Nucleus accumbens (tissue), 56 donors: ENCODE measurements at regions not wholly inside any gene's neighbourhood (a gene's known extent, or its start where the extent isn't known, plus 50 kb on each side); places are given as distances from the start of the nearest gene placed in this dataset.
"Not testable (repeated sequence)": the region's sequence is repeated elsewhere in the genome, so short reads cannot be mapped to it uniquely, and the experiment has no call there.

Experiments used
- DNase-seq, 56 donors: peaks; one replicate each; lab custom pipeline; 2025; lab: John Stamatoyannopoulos, UW

DNA sequence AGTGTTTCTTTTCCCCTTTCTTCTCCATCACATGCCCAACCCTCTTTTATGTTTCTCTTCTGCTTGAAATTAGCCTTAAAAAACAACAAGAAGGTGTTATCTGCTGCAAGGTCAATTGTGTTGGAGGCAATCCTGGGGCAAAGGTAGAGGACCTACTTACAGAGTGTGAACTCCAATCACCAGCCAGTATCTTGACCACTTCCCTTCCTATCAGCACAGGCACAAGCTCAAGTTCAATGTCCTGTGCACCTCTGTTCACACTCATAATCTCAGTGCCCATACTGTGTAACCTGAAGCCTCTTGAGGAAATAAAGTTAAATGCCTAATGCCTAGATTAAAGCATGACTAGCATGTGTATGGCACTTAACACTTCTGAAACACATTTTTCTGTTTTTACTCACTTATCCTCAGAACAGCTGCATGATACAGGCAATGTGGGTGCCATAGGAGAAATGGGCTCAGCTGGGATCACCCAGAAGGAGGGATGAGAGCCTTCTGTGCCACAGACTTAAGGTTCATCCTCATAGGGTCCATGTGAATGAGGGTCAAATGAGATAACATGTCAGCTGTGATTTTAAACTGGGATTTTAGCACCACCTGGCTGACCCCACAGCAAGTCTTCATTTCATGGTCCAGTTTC, 701.5 kb downstream of the BCL11A start:
- no peak for DNase-seq

DNA sequence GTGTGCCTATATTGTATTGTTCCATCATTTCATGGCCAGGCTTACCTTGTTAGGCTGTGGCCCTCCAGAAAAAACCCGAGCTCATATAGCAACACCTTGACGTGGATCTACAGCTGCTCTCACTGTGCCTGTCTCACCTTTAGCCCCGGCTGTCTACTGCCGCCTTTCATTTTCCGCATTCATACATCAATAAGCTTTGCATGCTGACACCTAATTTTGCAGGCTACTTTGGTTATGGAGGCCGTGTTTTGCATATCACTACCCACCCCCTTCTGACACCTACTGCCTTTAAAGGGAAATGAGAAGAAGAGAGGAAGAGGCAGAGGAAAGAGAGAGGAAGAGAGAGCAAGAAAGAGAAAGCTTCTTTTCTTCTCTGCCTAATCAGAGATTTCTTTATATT, 702.9 kb downstream of the BCL11A start:
- no peak for DNase-seq

- no peak for DNase-seq
Measured at GRCh38 chr2:59833941-59834340, 719.5 kb downstream of the BCL11A start.

GRCh38 chr2:59830601-59831000, 722.9 kb downstream of the BCL11A start:
- DNase-seq, result no peak

GRCh38 chr2:59827677-59828076, 725.8 kb downstream of the BCL11A start:
- DNase-seq, result no peak

- no peak for DNase-seq
Measured at GRCh38 chr2:59826177-59826576, 727.3 kb downstream of the BCL11A start.

DNA sequence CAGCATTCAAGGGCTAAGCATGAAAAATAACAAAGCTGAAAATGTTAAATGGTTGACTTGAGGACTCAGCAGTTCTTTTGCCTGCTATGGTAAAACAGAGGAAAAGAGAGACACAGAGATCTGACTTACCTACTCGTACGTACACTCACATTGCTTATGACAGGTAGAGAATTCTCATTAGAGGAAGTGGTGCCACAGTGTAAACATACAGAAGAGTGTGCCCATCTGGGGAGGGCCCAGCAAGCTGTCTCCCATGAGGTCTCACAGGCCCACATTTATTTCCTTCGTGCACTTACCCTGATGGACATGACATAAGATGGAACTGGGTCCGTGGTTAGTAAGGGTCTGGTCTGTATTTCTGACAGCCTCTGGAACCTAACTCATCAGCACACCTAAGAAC, 729.1 kb downstream of the BCL11A start:
- no peak for DNase-seq

GRCh38 chr2:59816075-59816474, 737.4 kb downstream of the BCL11A start:
- DNase-seq, result no peak

- not testable (repeated sequence) for DNase-seq
Measured at GRCh38 chr2:59810283-59810682, 743.2 kb downstream of the BCL11A start.

DNA sequence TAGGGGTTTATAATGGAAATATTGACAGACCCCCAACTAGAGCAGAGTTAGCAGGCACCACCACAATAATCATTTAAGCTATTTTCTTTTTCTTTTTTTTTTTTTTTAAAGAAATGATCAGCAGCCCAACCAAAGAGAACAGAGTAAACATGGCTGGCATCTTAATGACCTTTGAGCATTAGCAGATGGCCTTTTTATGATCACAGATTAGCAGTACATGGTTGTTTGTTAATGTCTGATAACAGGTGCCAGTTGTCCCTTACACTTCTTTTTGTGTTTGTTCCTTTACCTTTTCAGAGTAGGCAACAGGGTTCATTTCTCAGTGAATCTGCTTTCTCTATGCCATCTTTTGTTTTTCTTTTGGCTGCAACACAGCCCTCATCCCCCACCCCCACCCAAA, 747.0 kb downstream of the BCL11A start:
- DNase-seq, result no peak

DNA sequence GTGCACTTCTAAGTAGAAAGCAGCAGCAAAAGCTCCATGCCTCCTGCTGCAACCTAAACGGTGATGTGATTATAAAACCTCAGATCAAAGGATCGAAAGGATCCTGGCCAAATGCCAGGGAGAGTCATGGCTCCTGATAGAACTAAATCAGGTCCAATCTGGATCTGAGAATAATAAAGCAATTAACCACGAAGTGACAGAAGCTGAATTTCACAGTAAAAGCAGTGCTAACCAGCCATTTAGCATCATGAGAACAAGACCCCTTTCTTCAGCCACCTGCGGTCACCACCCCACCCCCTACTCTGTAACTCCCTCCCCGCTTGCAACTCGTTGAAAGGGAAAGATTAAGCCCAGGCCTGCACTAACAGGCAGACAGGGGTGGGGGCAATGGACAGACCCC, 748.7 kb downstream of the BCL11A start:
- DNase-seq, result no peak

GRCh38 chr2:59803586-59803985, 749.9 kb downstream of the BCL11A start:
- DNase-seq, result no peak

- no peak for DNase-seq
Measured at GRCh38 chr2:59798687-59799232, 754.7 kb downstream of the BCL11A start.

DNA sequence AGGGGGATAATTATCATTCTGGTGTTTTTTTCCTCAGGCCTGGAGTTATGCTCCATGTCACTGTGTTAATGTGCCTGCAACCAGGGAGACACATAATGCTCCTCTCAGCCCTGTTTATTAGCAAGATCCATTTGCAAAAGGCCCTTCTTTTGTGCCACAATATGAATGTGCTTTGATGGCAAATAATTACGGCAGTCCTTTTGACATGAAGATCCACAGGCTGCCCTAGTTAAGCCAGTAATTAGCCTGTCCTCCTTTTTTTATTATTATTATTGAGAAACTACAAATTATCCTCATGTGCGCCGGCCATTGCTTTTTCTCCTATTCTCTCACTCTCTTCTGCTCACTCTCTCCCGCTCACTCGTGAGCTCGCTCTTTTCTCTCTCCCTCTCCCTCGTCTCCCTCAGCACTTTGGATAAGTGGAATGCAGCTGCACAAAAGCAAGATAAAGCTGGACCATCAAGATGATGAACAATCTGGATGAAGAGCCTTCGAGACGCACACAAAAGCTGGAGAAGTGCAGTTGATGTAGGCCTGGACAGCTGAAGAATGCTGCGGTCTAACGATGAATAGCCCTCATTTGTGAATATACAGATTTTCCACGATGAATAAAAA, 762.3 kb downstream of the BCL11A start:
- DNase-seq, result no peak

- DNase-seq, result no peak
Measured at GRCh38 chr2:59790186-59791003, 763.1 kb downstream of the BCL11A start.

- no peak for DNase-seq
Measured at GRCh38 chr2:59789523-59789922, 763.9 kb downstream of the BCL11A start.

GRCh38 chr2:59787095-59787494, 766.4 kb downstream of the BCL11A start:
- DNase-seq, result no peak

DNA sequence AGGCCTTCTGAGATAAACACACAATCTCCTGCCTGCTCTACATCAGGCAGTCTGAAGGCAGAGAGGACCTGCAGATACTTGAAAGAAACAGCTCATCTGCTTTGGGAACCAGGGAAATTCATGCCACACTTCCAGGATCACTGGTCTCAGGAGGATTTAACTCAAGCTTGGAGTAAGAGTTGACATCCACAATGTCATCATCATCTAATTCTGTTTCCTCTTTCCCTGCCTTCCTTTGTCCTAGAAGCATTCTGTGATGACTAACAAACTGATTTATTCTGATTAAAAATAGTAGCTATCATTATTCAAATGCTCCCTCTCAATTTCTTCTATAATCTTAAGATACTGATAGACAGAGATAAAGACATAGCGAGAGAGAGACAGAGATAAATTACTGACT, 766.8 kb downstream of the BCL11A start:
- no peak for DNase-seq

GRCh38 chr2:59779571-59779970, 773.9 kb downstream of the BCL11A start:
- DNase-seq, result no peak

DNA sequence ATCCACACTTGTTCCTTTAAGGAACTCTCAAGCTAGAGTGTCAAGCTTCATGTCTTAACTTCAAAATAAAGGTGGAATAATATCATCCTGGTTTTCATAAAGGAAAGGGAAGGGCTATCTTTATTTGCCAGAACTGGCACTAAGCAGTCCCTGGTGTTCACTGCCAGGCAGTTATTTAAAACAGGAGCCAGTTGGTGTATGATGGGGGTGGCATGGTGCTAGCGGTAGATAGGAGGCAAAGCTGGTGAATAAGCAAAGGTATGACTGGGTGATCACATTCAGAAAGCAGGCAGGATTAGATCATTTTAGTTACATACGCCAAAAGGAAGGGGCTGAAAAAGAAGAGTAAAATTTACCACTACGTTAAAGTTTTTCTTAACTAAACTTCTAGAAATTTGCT, 776.3 kb downstream of the BCL11A start:
- DNase-seq, result no peak

DNA sequence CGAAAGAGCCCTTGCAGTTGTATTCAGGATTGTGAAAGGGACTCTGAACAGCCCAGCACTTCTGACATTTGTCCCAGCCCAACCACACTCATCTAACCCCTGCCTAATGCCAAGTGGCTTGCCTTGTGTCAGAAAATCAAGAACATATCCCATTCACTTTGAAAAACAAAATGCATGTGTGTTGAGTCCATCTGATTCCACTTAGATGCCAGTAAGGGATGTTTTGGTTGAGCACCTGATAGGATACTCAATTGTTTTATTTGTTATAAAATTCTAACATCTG, 776.8 kb downstream of the BCL11A start:
- no peak for DNase-seq
